ENCODE measurements at regions not wholly inside any gene's neighbourhood (a gene's known extent, or its start where the extent isn't known, plus 50 kb on each side); places are given as distances from the start of the nearest gene placed in this dataset.
"Not testable (repeated sequence)": the region's sequence is repeated elsewhere in the genome, so short reads cannot be mapped to it uniquely, and the experiment has no call there.

DNA sequence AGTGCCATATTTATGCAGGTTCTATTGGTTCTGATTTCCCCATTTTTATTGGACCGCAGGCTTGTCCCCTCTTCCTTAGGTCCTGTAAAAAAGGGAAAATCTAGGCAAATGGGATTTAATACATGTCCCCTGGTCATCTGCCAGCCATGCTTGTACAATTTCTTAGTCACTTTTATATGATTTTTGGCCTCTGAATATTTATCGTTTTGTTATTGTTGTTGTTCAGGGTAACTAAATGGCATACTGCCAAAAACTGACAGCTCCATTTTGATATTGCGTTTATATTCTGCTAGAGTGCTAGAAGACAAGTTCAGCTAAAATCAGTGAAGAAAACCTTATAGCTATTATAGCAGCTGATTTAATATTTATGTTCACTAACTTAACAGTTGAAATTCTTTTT, 770.2 kb upstream of the FAM174A start:
- no peak for DNase-seq (ENCODE audit: low read depth in 4 of 4, low spot score in 3 of 4)

DNA sequence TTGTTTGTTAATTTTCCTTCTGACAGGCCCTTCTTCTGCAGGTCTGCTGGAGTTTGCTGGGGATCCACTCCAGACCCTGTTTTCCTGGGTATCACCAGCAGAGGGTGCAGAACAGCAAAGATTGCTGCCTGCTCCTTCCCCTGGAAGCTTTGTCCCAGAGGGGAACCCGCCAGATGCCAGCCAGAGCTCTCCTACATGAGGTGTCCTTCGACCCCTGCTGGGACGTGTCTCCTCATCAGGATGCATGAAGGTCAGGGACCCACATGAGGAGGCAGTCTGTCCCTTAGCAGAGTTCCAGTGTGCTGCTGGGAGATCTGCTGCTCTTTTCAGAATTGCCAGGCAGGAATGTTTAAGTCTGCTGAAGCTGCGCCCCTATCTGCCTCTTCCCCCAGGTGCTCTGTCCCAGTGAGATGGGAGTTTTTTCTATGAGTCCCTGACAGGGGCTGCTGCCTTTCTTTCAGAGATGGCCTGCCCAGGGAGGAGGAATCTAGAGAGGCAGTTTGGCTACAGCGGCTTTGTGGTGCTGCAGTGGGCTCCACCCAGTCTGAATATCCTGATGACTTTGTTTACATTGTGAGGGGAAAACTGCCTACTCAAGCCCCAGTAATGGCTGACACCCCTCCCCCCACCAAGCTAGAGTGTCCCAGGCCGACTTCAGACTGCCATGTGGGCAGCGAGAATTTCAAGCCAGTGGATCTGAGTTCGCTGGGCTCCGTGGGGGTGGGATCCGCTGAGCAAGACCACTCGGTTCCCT, 772.0 kb upstream of the FAM174A start:
- DNase-seq (ENCODE audit: low read depth in 4 of 4, low spot score in 3 of 4) = no peak

GRCh38 chr5:99747342-99747741, 787.8 kb upstream of the FAM174A start:
- no peak for DNase-seq (ENCODE audit: low read depth in 4 of 4, low spot score in 3 of 4)

GRCh38 chr5:99733146-99733545, 802.0 kb upstream of the FAM174A start:
- DNase-seq (ENCODE audit: low read depth in 4 of 4, low spot score in 3 of 4) = not testable (repeated sequence)

- DNase-seq (ENCODE audit: low read depth in 4 of 4, low spot score in 3 of 4) = not testable (repeated sequence)
These were observed 801.8 kb upstream of the CHD1 start for GRCh38 chr5:99730653-99731052.

DNA sequence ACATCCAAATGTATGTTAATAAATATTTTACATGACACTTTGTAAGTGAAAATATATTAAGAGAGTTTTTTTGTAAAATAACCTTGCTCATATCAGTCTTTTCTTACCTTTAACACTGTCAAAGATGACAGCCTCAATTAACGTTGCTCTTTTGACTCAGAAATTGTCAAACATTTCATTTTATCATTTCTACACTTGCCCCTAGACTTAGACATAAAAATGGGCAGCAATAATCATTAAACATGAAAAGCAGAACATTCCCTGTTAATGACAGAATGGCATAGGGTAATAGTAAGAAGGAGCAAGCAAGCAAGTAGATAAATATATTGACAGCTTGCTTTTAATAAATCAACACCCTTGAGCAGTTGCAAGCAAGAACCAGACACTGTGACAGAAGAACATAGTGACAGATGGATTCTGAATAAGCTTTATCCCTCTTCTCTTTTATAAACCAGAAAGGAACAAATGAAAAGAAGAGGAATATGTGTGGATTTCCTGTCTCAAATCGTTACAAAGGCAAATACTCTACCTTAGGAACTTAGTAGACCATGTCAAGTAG, 796.0 kb upstream of the CHD1 start:
- no peak for DNase-seq (ENCODE audit: low read depth in 4 of 4, low spot score in 3 of 4)

GRCh38 chr5:99721506-99721905, 792.7 kb upstream of the CHD1 start:
- DNase-seq (ENCODE audit: low read depth in 4 of 4, low spot score in 3 of 4) = no peak

DNA sequence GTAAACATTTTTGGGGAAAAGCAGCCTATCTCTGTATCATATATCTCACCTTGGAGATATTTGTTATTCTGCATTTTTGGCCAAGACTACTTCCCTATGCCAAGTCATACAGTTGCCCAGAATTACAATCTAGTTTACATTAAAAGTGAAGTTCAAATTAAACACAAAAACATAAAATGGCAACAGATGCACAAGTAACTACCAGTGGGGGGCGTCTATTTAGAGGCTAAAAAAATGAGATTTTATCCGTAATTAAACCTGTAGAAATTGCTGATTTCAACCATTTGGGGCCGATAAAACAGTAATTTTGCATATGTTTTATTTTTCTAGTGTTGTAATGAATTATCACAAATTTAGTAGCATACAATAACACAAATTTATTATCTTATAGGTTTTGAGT, 787.1 kb upstream of the CHD1 start:
- no peak for DNase-seq (ENCODE audit: low read depth in 4 of 4, low spot score in 3 of 4)

DNA sequence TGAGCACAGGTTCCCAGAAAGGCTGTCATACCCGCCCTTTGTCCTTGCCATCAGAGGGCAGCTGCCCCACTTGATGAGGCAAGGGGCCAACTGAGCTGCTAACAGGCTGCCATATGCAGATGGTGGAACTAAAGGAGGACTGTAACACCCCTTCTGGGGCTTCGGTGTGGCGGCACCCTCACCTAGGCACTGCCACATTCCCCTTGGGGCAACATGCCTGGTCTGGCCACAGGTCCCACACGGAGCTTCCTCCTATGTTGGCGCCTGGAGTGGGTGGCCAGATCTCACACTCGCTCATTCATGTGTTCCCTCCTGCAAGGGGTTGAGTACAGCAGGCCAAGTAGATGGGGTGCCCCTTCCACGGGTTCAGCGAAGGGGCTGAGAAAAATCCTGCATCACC, 777.4 kb upstream of the CHD1 start:
- DNase-seq (ENCODE audit: low read depth in 4 of 4, low spot score in 3 of 4) = no peak

- DNase-seq (ENCODE audit: low read depth in 4 of 4, low spot score in 3 of 4) = no peak
These were observed 773.8 kb upstream of the CHD1 start for GRCh38 chr5:99702565-99702964.

- DNase-seq (ENCODE audit: low read depth in 4 of 4, low spot score in 3 of 4) = no peak
These were observed 766.1 kb upstream of the CHD1 start for GRCh38 chr5:99694884-99695283.

GRCh38 chr5:99686538-99686937, 757.7 kb upstream of the CHD1 start:
- DNase-seq (ENCODE audit: low read depth in 4 of 4, low spot score in 3 of 4) = no peak

DNA sequence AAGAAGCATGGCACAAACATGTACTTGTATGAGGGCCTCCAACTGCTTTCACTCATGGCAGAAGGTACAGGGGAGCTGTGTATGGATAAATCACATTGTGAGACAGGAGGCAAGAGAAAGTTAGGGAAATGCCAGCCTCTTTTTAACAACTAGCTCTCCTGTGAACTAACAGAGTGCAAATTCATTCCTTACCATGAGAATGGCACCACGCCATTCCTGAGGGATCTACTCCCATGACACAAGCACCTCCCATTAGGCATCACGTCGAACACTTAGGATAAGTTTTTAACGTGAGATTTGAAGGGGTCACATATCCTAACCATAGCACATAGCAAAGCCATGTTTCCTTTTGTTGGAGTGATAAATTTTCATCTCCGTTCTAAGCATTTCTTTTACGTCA, 747.2 kb upstream of the CHD1 start:
- DNase-seq (ENCODE audit: low read depth in 4 of 4, low spot score in 3 of 4) = no peak

- DNase-seq (ENCODE audit: low read depth in 4 of 4, low spot score in 3 of 4) = no peak
These were observed 745.3 kb upstream of the CHD1 start for GRCh38 chr5:99674101-99674500.

DNA sequence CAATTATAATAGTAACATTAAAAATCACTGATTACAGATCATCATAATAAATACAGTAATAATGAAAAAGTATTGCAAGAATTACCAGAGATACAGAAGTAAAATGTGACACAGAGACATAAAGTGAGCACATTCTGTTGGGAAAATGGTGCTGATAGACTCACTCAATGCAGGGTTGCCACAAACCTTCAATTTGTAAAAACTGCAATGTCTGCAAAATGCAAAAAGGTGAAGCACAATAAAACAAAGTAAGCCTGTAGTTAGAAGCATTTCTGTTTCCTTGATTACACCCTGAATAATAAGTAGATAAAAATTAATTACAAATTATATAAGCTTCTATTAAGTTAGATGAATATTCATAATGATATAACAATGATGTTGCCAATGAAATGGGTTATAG, 736.2 kb upstream of the CHD1 start:
- no peak for DNase-seq (ENCODE audit: low read depth in 4 of 4, low spot score in 3 of 4)

- no peak for DNase-seq (ENCODE audit: low read depth in 4 of 4, low spot score in 3 of 4)
These were observed 722.5 kb upstream of the CHD1 start for GRCh38 chr5:99651298-99651697.

DNA sequence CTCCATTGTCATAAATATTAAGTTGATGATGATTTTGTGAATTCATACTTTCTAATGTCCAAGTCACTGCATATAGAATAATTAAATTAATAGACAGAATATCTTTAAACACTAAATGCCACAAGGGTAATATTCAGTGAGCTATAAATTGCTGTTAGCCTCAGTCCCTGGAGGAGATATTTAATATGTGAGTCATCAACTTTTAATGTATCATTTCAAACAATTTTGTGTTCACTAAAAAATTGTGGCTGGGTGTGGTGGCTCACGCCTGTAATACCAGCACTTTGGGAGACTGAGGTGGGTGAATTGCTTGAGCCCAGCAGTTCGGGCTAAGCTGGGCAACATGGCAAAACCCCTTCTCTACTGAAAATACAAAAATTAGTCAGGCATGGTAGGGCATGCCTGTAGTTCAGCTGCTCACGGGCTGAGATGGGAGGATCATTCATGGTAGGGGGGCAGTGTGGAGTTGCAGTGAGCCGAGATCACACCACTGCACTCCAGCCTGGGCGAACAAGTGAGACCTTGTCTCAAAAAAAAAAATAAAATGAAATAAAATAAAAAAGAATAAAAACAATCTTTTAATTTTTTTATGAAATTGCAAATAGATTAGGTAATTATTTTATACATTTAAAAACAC, 717.3 kb upstream of the CHD1 start:
- no peak for DNase-seq (ENCODE audit: low read depth in 4 of 4, low spot score in 3 of 4)

DNA sequence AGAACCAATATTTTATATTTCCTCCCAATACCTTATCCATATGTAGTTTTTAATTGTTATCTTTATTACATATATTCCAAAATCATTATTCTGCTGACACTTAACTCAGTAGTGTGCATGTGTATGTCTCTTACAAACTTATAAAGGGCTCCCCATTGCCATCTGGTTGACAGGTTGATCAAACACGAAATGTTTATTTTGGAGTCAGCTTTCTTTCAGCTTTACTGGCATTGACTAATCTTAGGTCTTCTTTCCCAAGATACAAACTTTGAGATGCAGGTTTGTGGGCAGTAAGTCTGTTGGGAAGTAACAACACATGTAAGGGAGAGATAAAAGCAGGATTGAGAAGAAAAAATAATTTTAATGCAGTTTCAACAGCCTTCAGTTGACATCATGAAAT, 716.0 kb upstream of the CHD1 start:
- no peak for DNase-seq (ENCODE audit: low read depth in 4 of 4, low spot score in 3 of 4)

DNA sequence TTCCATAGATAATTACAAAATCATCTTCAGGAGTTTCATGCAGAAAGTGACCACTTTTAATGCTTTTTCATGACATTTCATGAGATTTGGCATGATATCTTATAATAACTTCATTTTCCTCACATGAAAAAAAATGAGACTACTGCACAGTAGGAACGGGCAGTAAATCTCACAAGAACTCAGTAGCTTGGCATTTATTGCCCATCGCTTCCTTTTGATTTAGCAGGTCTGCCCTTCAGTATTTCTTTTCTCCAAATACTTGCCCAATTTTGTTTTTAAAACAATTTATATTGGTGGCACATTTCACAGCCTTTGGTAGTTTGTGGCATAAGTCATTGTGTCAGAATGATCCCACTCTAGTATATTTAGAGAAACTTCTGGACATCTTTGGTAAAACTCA, 711.8 kb upstream of the CHD1 start:
- no peak for DNase-seq (ENCODE audit: low read depth in 4 of 4, low spot score in 3 of 4)

DNA sequence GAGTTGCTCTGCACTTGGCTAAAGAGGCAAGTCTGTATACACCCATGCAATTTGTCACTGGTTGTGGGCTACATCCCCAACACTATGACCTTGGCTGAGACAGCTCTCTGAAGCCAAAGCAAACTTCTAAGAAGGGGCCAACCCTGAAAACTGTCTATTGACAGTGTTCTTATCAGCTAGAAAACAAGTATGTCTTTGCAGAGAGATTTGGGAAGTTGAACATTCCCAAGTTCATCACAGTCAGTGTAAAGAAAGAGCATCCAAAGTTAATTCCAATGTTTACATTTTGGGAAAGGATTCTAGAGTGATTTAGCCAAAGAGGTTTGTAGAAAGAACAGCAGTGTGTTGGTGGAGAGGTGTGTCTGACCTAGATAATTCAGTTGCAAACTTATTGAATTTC, 711.1 kb upstream of the CHD1 start:
- no peak for DNase-seq (ENCODE audit: low read depth in 4 of 4, low spot score in 3 of 4)

- DNase-seq (ENCODE audit: low read depth in 4 of 4, low spot score in 3 of 4) = no peak
These were observed 707.9 kb upstream of the CHD1 start for GRCh38 chr5:99636663-99637062.

All from left renal pelvis (tissue), 4 donors.